CD14-positive monocyte (primary cell): ENCODE measurements at regions not wholly inside any gene's neighbourhood (a gene's known extent, or its start where the extent isn't known, plus 50 kb on each side); places are given as distances from the start of the nearest gene placed in this dataset.

Experiments
- DNase-seq, 3 donors: peaks; one replicate each; pipeline ENCODE4 v3.0.0-alpha.2; 2011 to 2022
- H2AFZ ChIP-seq: 2 replicates; pipeline ENCODE4 v1.6.0; 2012; ENCODE audit warnings: mild to moderate bottlenecking, low read depth, low read length, inconsistent platforms; ENCODE audit not compliant: insufficient read depth, poor library complexity, severe bottlenecking
- H3K27ac ChIP-seq, 2 donors: 1 replicate in 1 of 2; 2 replicates in 1 of 2; pipeline ENCODE4 v1.5.1; 2012 to 2013; ENCODE audit warnings: low read length in 2 of 2, control low read depth in 1 of 2, inconsistent platforms in 1 of 2, low read depth in 1 of 2, mild to moderate bottlenecking in 1 of 2
- H3K27me3 ChIP-seq, 2 donors: one replicate each; pipeline versions ENCODE4 v1.6.0 to v1.6.1; 2011 to 2013; ENCODE audit warnings: low read length in 2 of 2; ENCODE audit not compliant: control insufficient read depth in 2 of 2, insufficient read depth in 2 of 2
- H3K36me3 ChIP-seq, 2 donors: replicated peaks in 1 of 2; 1 replicate in 1 of 2; 2 replicates in 1 of 2; pipeline versions ENCODE4 v1.5.1 to v1.6.1; 2012 to 2013; ENCODE audit warnings: low read length in 2 of 2, control low read depth in 1 of 2, inconsistent platforms in 1 of 2, mild to moderate bottlenecking in 1 of 2; ENCODE audit not compliant: insufficient read depth in 2 of 2, control insufficient read depth in 1 of 2
- H3K4me1 ChIP-seq, 2 donors: 1 replicate in 1 of 2; 2 replicates in 1 of 2; pipeline versions ENCODE4 v1.5.1 to v1.6.1; 2012 to 2013; ENCODE audit warnings: low read length in 2 of 2, control low read depth in 1 of 2, inconsistent platforms in 1 of 2, mild to moderate bottlenecking in 1 of 2, moderate library complexity in 1 of 2; ENCODE audit not compliant: insufficient read depth in 2 of 2, control insufficient read depth in 1 of 2
- H3K4me2 ChIP-seq: replicated peaks from 2 replicates; pipeline ENCODE3; 2012; ENCODE audit warnings: low read length, moderate library complexity, mild to moderate bottlenecking; ENCODE audit not compliant: poor library complexity, severe bottlenecking; ENCODE audit errors: extremely low read depth
- H3K4me3 ChIP-seq, 3 experiments: fragments of 200-600 bp in 1 of 3; sonication (generic) in 1 of 3; replicated peaks in 1 of 3; 1 replicate in 2 of 3; 2 replicates in 1 of 3; pipeline ENCODE4 v1.5.1; 2011 to 2013; ENCODE audit warnings: low read length in 3 of 3, mild to moderate bottlenecking in 3 of 3, control low read depth in 2 of 3, low read depth in 2 of 3, inconsistent platforms in 1 of 3, moderate library complexity in 1 of 3
- H3K79me2 ChIP-seq: 2 replicates; pipeline ENCODE4 v1.6.0; 2012; ENCODE audit warnings: mild to moderate bottlenecking, control low read depth, inconsistent platforms, low read length, moderate library complexity; ENCODE audit not compliant: insufficient read depth
- H3K9ac ChIP-seq: 2 replicates; pipeline ENCODE4 v1.6.0; 2017; ENCODE audit warnings: low read length, mild to moderate bottlenecking; ENCODE audit not compliant: insufficient read depth, poor library complexity, severe bottlenecking
- H3K9me3 ChIP-seq, 2 donors: replicated peaks in 1 of 2; 1 replicate in 1 of 2; 2 replicates in 1 of 2; pipeline versions ENCODE4 v1.5.1 to v1.6.1; 2012 to 2013; ENCODE audit warnings: low read length in 2 of 2, control low read depth in 1 of 2; ENCODE audit not compliant: control insufficient read depth in 1 of 2, insufficient read depth in 1 of 2
- H4K20me1 ChIP-seq: 2 replicates; pipeline ENCODE4 v1.6.0; 2012; ENCODE audit warnings: mild to moderate bottlenecking, low read length, control low read depth, moderate library complexity; ENCODE audit not compliant: insufficient read depth
- H3K27ac Mint-ChIP-seq, 7 donors: one replicate each; pipeline ENCODE4 v1.8.0; 2020; ENCODE audit warnings: mild to moderate bottlenecking in 7 of 7, mixed read lengths in 7 of 7, moderate library complexity in 6 of 7, inconsistent platforms in 2 of 7
- H3K27me3 Mint-ChIP-seq, 3 donors: one replicate each; pipeline ENCODE4 v1.8.0; 2021 to 2022; ENCODE audit warnings: low read depth in 3 of 3, mild to moderate bottlenecking in 3 of 3, mixed read lengths in 3 of 3, moderate library complexity in 3 of 3, inconsistent platforms in 1 of 3
- H3K36me3 Mint-ChIP-seq, 2 donors: one replicate each; pipeline ENCODE4 v1.8.0; 2020; ENCODE audit warnings: mixed read lengths in 2 of 2, inconsistent platforms in 1 of 2, mild to moderate bottlenecking in 1 of 2
- H3K4me1 Mint-ChIP-seq: one replicate; pipeline ENCODE4 v1.8.0; 2020; ENCODE audit warnings: mild to moderate bottlenecking, mixed read lengths
- H3K4me3 Mint-ChIP-seq, 2 donors: one replicate each; pipeline ENCODE4 v1.8.0; 2020; ENCODE audit warnings: mild to moderate bottlenecking in 2 of 2, mixed read lengths in 2 of 2, moderate library complexity in 1 of 2
- H3K9me3 Mint-ChIP-seq, 7 donors: one replicate each; pipeline ENCODE4 v1.8.0; 2020 to 2022; ENCODE audit warnings: mixed read lengths in 7 of 7, mild to moderate bottlenecking in 6 of 7, moderate library complexity in 6 of 7, inconsistent platforms in 2 of 7
- WGBS: methylation state at CpG from one replicate; pipeline ENCODE4 v1.1.5; 2013; ENCODE audit warnings: missing lambda C conversion rate; ENCODE audit not compliant: insufficient coverage; 5-methylcytosine and 5-hydroxymethylcytosine counted together
- intact Hi-C, 2 donors: fragments of 100-400 bp; cut with micrococcal nuclease; formaldehyde crosslinking; loops; one replicate each; pipeline versions ENCODE4 v1.15.0 to v1.15.1; 2023
- TF ChIP-seq, protein P1 (sequence below): fragments of 200-600 bp; IDR thresholded peaks from one replicate; pipeline ENCODE4 v1.8.0; 2022; ENCODE audit warnings: antibody characterized with exemption, mild to moderate bottlenecking

DNA sequence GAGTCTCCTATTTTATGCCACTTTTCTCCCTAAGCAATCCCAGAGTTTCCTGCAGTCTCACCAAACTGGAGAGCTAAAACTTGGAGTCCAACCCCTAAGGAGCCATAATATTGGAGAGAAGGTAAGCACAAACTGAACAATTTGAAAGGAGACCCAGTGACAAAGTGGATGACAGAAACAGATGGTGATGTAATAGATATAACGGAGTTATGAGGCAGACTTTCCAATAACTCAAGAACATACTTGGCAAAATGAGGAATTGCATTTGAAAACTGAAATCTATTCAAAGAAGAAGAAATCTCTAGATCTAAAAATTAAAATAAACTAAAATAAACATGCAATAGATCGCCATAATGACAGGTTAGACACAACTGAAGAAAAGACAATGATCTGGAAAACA is 200.9 kb upstream of the MIR17HG start:
- Histone ChIP-seq H3K27ac (no peak overlapping the region), H3K79me2 (no peaks in the 10 kb centered on the region), H3K27me3 (no peaks in the 10 kb centered on the region), H3K4me1 (peaks cover 34 to 38% of the 10 kb centered on the region in 2 donors), H3K9me3 (no peaks in the 10 kb centered on the region), H3K4me3 (no peak overlapping the region), H2AFZ (no peak overlapping the region), H3K4me2 (no peak overlapping the region), H3K9ac (no peak overlapping the region), H3K36me3 (no peaks in the 10 kb centered on the region), H4K20me1 (no peaks in the 10 kb centered on the region)
- intact Hi-C loops: loop anchor here in 1 of 2 donors (10.0 kb wide), 1 partner anchor 198 kb away; the partner anchor contains the start of gene MIR17HG
- WGBS: no CpG with 5 or more reads among the region's 2 CpGs
- no peak for DNase-seq
- Mint-ChIP-seq H3K9me3 (no peaks in the 10 kb centered on the region), H3K27ac (no peak overlapping the region), H3K4me3 (no peak overlapping the region), H3K36me3 (no peaks in the 10 kb centered on the region), H3K4me1 (peaks cover 31% of the 10 kb centered on the region), H3K27me3 (peaks cover 0 to 3% (median 1%) of the 10 kb centered on the region in 3 donors)
- TF ChIP-seq, protein P1, sequence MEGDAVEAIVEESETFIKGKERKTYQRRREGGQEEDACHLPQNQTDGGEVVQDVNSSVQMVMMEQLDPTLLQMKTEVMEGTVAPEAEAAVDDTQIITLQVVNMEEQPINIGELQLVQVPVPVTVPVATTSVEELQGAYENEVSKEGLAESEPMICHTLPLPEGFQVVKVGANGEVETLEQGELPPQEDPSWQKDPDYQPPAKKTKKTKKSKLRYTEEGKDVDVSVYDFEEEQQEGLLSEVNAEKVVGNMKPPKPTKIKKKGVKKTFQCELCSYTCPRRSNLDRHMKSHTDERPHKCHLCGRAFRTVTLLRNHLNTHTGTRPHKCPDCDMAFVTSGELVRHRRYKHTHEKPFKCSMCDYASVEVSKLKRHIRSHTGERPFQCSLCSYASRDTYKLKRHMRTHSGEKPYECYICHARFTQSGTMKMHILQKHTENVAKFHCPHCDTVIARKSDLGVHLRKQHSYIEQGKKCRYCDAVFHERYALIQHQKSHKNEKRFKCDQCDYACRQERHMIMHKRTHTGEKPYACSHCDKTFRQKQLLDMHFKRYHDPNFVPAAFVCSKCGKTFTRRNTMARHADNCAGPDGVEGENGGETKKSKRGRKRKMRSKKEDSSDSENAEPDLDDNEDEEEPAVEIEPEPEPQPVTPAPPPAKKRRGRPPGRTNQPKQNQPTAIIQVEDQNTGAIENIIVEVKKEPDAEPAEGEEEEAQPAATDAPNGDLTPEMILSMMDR: no peak

DNA sequence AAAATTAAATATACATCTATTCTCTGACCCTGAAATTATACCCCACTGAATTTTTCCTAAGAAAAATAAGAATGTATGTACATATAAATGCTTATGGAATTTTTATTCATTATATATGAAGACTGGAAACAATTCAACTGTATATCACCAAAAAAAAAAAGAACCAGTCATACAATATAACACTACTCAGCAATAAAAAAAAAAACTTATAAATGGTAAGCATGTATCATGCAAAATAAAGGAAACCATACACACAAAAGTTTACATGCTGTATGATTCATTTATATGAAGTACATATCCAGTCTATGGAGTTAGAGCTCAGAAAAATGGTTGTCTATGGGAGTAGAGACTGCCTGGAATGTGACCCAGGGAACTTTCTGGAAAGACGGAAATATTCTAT is 199.4 kb upstream of the MIR17HG start:
- Mint-ChIP-seq H3K9me3 (no peaks in the 10 kb centered on the region), H3K36me3 (no peaks in the 10 kb centered on the region), H3K4me1 (peaks cover 29% of the 10 kb centered on the region), H3K4me3 (no peak overlapping the region), H3K27me3 (peaks cover 0 to 2% (median 0%) of the 10 kb centered on the region in 3 donors), H3K27ac (no peak overlapping the region)
- no CpG with 5 or more reads among the region's 1 CpG for WGBS
- no peaks in the 10 kb centered on the region for H3K9me3 ChIP-seq
- H3K27me3 ChIP-seq: no peaks in the 10 kb centered on the region
- H3K4me1 ChIP-seq: peaks cover 31 to 36% of the 10 kb centered on the region in 2 donors
- no peak overlapping the region for H2AFZ ChIP-seq
- DNase-seq: no peak
- no peak overlapping the region for H3K4me3 ChIP-seq
- intact Hi-C loops: loop anchor here in 1 of 2 donors (10.0 kb wide), 1 partner anchor 197 kb away; the partner anchor contains the start of gene MIR17HG
- TF ChIP-seq, protein P1: no peak
- H3K9ac ChIP-seq: no peak overlapping the region
- H3K27ac ChIP-seq: no peak overlapping the region
- no peaks in the 10 kb centered on the region for H4K20me1 ChIP-seq
- no peaks in the 10 kb centered on the region for H3K79me2 ChIP-seq
- H3K4me2 ChIP-seq: no peak overlapping the region
- no peaks in the 10 kb centered on the region for H3K36me3 ChIP-seq
